D721Med (cell line): ENCODE measurements at regions not wholly inside any gene's neighbourhood (a gene's known extent, or its start where the extent isn't known, plus 50 kb on each side); places are given as distances from the start of the nearest gene placed in this dataset.

Source experiments
- DNase-seq: peaks from one replicate; pipeline ENCODE4 v3.0.0; 2011; ENCODE audit warnings: low spot score; ENCODE audit not compliant: insufficient read length
- FAIRE-seq: peaks from 2 replicates; lab custom pipeline; 2011; peaks lifted over from hg19 to GRCh38; lab: Jason Lieb, UNC
- CTCF ChIP-seq: IDR thresholded peaks from 2 replicates; pipeline ENCODE4 v1.5.1; 2012; ENCODE audit warnings: mild to moderate bottlenecking, control low read depth; ENCODE audit not compliant: insufficient read depth; ENCODE audit errors: missing control alignments

- DNase-seq (no peak), FAIRE-seq (no peak)
- no peak for TF ChIP-seq CTCF
Observed at GRCh38 chr2:39519886-39520285, 82.8 kb upstream of the MAP4K3 start.

GRCh38 chr2:39521876-39522517 lies 84.9 kb upstream of the MAP4K3 start:
- TF ChIP-seq CTCF = no peak
- no peak for DNase-seq
- FAIRE-seq = no peak

- DNase-seq (no peak), FAIRE-seq (no peak)
- no peak for TF ChIP-seq CTCF
Observed at GRCh38 chr2:39522518-39522877, 85.4 kb upstream of the MAP4K3 start.

- TF ChIP-seq CTCF = no peak
- no peak for DNase-seq
- no peak for FAIRE-seq
Observed at GRCh38 chr2:39523308-39524044, 86.4 kb upstream of the MAP4K3 start.

- no peak for FAIRE-seq
Observed at GRCh38 chr2:39524061-39524460, 87.0 kb upstream of the MAP4K3 start.

GRCh38 chr2:39524756-39525635 lies 87.9 kb upstream of the MAP4K3 start:
- no peak for FAIRE-seq

More at GRCh38 chr2:39524061-39524460, 87.0 kb upstream of the MAP4K3 start:
- no peak for TF ChIP-seq CTCF
- no peak for DNase-seq

More at GRCh38 chr2:39524756-39525635, 87.9 kb upstream of the MAP4K3 start:
- no peak for TF ChIP-seq CTCF
- DNase-seq = no peak
